Stimulated activated memory B cell treated with anti-CD40 and anti-IgM and Interleukin-4, amounts not matched to agents 10 μg/mL and 1 μg/mL and 100 μg/mL, for 72 hours (primary cell): ENCODE measurements at regions not wholly inside any gene's neighbourhood (a gene's known extent, or its start where the extent isn't known, plus 50 kb on each side); places are given as distances from the start of the nearest gene placed in this dataset.
"Not testable (repeated sequence)": the region's sequence is repeated elsewhere in the genome, so short reads cannot be mapped to it uniquely, and the experiment has no call there.

Experiments
- ATAC-seq: fragments of 150-1000 bp; cut with Tn5 transposase; 2 replicates; pipeline ENCODE4 v1.10.0; 2021
- H3K27ac Mint-ChIP-seq: one replicate; pipeline ENCODE4 v1.8.0; 2022; ENCODE audit warnings: mild to moderate bottlenecking, mixed read lengths
- H3K27me3 Mint-ChIP-seq: one replicate; pipeline ENCODE4 v1.8.0; 2022; ENCODE audit warnings: mixed read lengths
- H3K36me3 Mint-ChIP-seq: one replicate; pipeline ENCODE4 v1.8.0; 2022; ENCODE audit warnings: mixed read lengths
- H3K4me1 Mint-ChIP-seq: one replicate; pipeline ENCODE4 v1.8.0; 2022; ENCODE audit warnings: mixed read lengths
- H3K4me3 Mint-ChIP-seq: one replicate; pipeline ENCODE4 v1.8.0; 2022; ENCODE audit warnings: mild to moderate bottlenecking, moderate library complexity, mixed read lengths
- H3K9me3 Mint-ChIP-seq: one replicate; pipeline ENCODE4 v1.8.0; 2022; ENCODE audit warnings: mixed read lengths

GRCh38 chr2:42980764-42981416 is 188.5 kb upstream of the HAAO start:
- Mint-ChIP-seq H3K9me3 (no peaks in the 10 kb centered on the region), H3K4me1 (peaks cover 22% of the 10 kb centered on the region), H3K36me3 (no peaks in the 10 kb centered on the region), H3K27ac (no peak overlapping the region), H3K4me3 (no peak overlapping the region), H3K27me3 (no peaks in the 10 kb centered on the region)
- no peak for ATAC-seq

GRCh38 chr2:42979870-42980763 is 187.7 kb upstream of the HAAO start:
- no peaks in the 10 kb centered on the region for H3K9me3 Mint-ChIP-seq
- H3K4me3 Mint-ChIP-seq = no peak overlapping the region
- ATAC-seq = no peak

DNA sequence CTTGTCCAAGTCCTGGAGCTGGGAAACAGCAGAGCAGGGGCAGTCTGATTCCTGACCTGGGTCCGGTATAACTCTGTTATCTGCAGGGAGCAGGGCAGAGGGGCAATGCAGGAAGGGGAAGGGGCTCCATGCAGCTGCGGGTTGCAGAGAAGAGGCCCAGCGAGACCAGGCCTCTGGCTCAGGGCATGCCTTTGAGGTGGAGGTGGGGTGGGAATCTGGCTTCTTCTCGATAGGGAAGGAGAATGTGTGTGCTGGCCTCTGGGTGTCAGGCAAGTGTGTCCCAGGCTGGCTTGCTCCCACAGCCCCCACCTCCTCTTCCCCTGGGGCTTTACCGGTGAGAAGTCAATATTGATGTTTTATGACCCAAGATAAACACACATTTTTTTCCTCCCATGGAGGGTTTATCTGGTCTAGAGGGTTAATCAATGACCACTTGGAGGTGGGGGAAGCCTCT is 187.1 kb upstream of the HAAO start:
- H3K36me3 Mint-ChIP-seq = no peaks in the 10 kb centered on the region
- peaks cover 32% of the 10 kb centered on the region for H3K4me1 Mint-ChIP-seq
- no peak overlapping the region for H3K27ac Mint-ChIP-seq
- no peak for ATAC-seq
- H3K27me3 Mint-ChIP-seq = no peaks in the 10 kb centered on the region
- no peak overlapping the region for H3K4me3 Mint-ChIP-seq
- no peaks in the 10 kb centered on the region for H3K9me3 Mint-ChIP-seq

More at GRCh38 chr2:42979870-42980763, 187.7 kb upstream of the HAAO start:
- peaks cover 28% of the 10 kb centered on the region for H3K4me1 Mint-ChIP-seq
- no peaks in the 10 kb centered on the region for H3K27me3 Mint-ChIP-seq
- no peak overlapping the region for H3K27ac Mint-ChIP-seq
- H3K36me3 Mint-ChIP-seq = no peaks in the 10 kb centered on the region

DNA sequence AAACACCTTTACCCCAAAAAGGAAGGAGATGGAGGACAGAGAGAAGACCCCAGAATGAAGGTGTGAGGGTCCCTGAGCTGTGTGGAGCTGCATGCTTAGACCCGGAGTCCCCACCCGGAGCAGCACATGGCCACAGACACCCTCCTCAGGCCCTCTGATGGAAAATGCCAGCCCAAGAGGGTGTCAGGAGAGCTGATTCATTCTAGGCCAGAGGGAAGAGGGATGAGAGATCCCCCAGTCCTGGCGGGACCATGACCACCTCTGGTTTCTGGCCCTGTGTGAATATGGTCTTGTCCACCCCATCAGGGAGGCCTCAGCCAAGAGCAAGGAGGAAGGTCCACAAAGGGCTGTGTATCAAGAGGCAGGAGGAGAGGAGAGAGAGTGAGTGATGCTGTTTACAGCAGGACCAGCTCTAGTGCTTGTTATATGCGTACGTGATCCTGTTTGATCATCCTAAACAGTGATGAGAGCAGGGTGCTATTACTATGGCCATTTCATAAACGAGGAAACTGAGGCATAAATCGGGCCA is 186.6 kb upstream of the HAAO start:
- Mint-ChIP-seq H3K27ac (no peak overlapping the region), H3K9me3 (no peaks in the 10 kb centered on the region), H3K4me1 (peaks cover 37% of the 10 kb centered on the region), H3K4me3 (no peak overlapping the region), H3K27me3 (no peaks in the 10 kb centered on the region), H3K36me3 (no peaks in the 10 kb centered on the region)
- no peak for ATAC-seq

GRCh38 chr2:42978175-42978886 is 185.9 kb upstream of the HAAO start:
- no peaks in the 10 kb centered on the region for H3K27me3 Mint-ChIP-seq
- no peaks in the 10 kb centered on the region for H3K36me3 Mint-ChIP-seq
- peaks cover 42% of the 10 kb centered on the region for H3K4me1 Mint-ChIP-seq
- no peak overlapping the region for H3K4me3 Mint-ChIP-seq
- H3K27ac Mint-ChIP-seq = no peak overlapping the region
- no peaks in the 10 kb centered on the region for H3K9me3 Mint-ChIP-seq
- ATAC-seq = peak; percentile 38

- no peaks in the 10 kb centered on the region for H3K36me3 Mint-ChIP-seq
- peaks cover 42% of the 10 kb centered on the region for H3K4me1 Mint-ChIP-seq
- peak overlapping the region; percentile 9 for H3K27ac Mint-ChIP-seq
- H3K27me3 Mint-ChIP-seq = no peaks in the 10 kb centered on the region
- no peak for ATAC-seq
- H3K9me3 Mint-ChIP-seq = no peaks in the 10 kb centered on the region
- H3K4me3 Mint-ChIP-seq = no peak overlapping the region
These were observed 185.1 kb upstream of the HAAO start for GRCh38 chr2:42977270-42978174.

DNA sequence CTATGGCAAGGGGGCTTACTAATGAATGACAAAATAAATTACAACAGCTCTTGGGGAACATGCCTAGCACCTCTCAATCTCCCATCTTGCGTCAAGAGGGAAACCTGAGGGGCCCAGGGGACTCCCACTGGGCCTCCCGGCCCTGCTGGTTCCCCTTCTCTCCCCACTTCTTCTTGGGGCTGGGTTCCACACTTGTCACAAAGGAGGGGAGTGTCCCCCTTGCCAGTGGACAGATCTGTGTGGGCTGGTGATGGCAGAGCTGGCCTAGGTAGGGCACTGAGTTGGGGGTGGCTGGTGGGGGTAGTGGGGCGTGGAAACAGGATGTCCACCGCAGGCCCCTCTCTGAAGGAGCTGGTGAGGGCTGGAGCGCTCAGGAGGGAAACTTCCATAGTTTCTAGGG is 184.0 kb upstream of the HAAO start:
- no peaks in the 10 kb centered on the region for H3K27me3 Mint-ChIP-seq
- H3K4me1 Mint-ChIP-seq = peaks cover 49% of the 10 kb centered on the region
- H3K27ac Mint-ChIP-seq = peak overlapping the region; percentile 9
- no peak overlapping the region for H3K4me3 Mint-ChIP-seq
- no peak for ATAC-seq
- H3K36me3 Mint-ChIP-seq = no peaks in the 10 kb centered on the region
- H3K9me3 Mint-ChIP-seq = no peaks in the 10 kb centered on the region

- Mint-ChIP-seq H3K4me1 (peaks cover 56% of the 10 kb centered on the region), H3K27ac (peak overlapping the region; percentile 22), H3K9me3 (no peaks in the 10 kb centered on the region), H3K27me3 (no peaks in the 10 kb centered on the region), H3K36me3 (no peaks in the 10 kb centered on the region), H3K4me3 (no peak overlapping the region)
- peak; percentile 31 for ATAC-seq
These were observed 182.6 kb upstream of the HAAO start for GRCh38 chr2:42974721-42975717.

- H3K4me1 Mint-ChIP-seq = peaks cover 56% of the 10 kb centered on the region
These were observed 181.9 kb upstream of the HAAO start for GRCh38 chr2:42974169-42974720.

GRCh38 chr2:42973726-42974125 is 181.3 kb upstream of the HAAO start:
- Mint-ChIP-seq H3K4me3 (no peak overlapping the region), H3K9me3 (no peaks in the 10 kb centered on the region), H3K27ac (peak overlapping the region; percentile 22), H3K27me3 (no peaks in the 10 kb centered on the region), H3K4me1 (peaks cover 56% of the 10 kb centered on the region), H3K36me3 (no peaks in the 10 kb centered on the region)
- ATAC-seq = no peak

More at GRCh38 chr2:42974169-42974720, 181.9 kb upstream of the HAAO start:
- no peak for ATAC-seq
- Mint-ChIP-seq H3K27ac (peak overlapping the region; percentile 22), H3K27me3 (no peaks in the 10 kb centered on the region), H3K9me3 (no peaks in the 10 kb centered on the region), H3K4me3 (no peak overlapping the region), H3K36me3 (no peaks in the 10 kb centered on the region)

GRCh38 chr2:42972933-42973516 is 180.6 kb upstream of the HAAO start:
- H3K4me1 Mint-ChIP-seq = peaks cover 55% of the 10 kb centered on the region
- not testable (repeated sequence) for H3K27me3 Mint-ChIP-seq, H3K36me3 Mint-ChIP-seq, H3K27ac Mint-ChIP-seq, H3K4me3 Mint-ChIP-seq, H3K9me3 Mint-ChIP-seq, ATAC-seq

DNA sequence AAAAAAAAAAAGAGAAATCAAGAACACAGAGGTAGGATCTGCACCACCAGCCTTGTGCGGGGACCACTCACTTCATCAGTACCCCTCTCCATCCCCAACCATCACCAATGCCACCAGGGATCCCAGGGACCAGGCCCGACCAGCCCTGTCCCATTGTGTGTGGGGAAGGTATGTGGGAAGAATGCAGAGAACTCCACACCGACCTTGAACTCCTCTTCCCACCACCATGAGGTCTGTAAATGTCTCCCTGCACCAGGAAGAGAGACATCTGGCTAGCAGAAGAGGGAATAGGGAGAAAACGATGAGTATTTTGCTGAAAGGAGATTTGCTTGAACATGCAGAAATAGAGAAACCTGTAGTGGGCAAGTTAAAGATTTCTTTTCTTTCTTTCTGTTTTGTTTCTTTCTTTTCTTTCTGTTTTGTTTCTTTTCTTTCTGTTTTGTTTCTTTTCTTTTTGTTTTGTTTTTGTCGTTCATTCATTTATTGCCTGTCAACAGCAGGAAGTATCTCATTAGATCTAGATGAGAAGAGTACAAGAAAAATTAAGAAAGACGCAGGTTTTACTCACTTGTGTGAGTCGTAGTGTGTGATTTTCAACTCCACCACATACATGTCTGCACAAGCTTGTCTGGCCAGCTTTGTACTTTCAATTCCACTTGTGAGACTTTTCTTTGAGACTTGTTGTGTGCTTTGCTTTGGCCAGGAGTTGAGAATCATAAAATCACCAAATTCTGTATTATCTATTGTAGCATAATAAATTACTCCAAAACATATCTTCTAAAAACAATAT is 179.8 kb upstream of the HAAO start:
- no peaks in the 10 kb centered on the region for H3K27me3 Mint-ChIP-seq
- no peaks in the 10 kb centered on the region for H3K36me3 Mint-ChIP-seq
- H3K27ac Mint-ChIP-seq = no peak overlapping the region
- no peaks in the 10 kb centered on the region for H3K9me3 Mint-ChIP-seq
- H3K4me3 Mint-ChIP-seq = peak overlapping the region; percentile 6
- H3K4me1 Mint-ChIP-seq = peaks cover 46% of the 10 kb centered on the region
- ATAC-seq = no peak
